NB4 (cell line): ENCODE measurements at regions not wholly inside any gene's neighbourhood (a gene's known extent, or its start where the extent isn't known, plus 50 kb on each side); places are given as distances from the start of the nearest gene placed in this dataset.

Experiments
- DNase-seq: peaks from one replicate; pipeline ENCODE4 v3.0.0; 2010; ENCODE audit warnings: low read depth
- H3K4me3 ChIP-seq: one replicate; pipeline ENCODE4 v1.5.1; 2011; ENCODE audit warnings: mild to moderate bottlenecking, low read depth, low read length, moderate library complexity
- MYC ChIP-seq: IDR thresholded peaks from 2 replicates; pipeline ENCODE4 v1.6.1; 2011; ENCODE audit warnings: low read depth, low read length
- POLR2A ChIP-seq: IDR thresholded peaks from 2 replicates; pipeline ENCODE4 v1.6.1; 2011; ENCODE audit warnings: mild to moderate bottlenecking; ENCODE audit not compliant: insufficient read length; ENCODE audit errors: extremely low read depth
- TF ChIP-seq, protein P1 (sequence below): IDR thresholded peaks from 2 replicates; pipeline ENCODE4 v1.6.1; 2011; ENCODE audit warnings: low read depth, low read length
- TF ChIP-seq, protein P2 (sequence below): IDR thresholded peaks from one replicate; pipeline ENCODE4 v1.5.1; 2012; ENCODE audit warnings: low read depth, low read length

DNA sequence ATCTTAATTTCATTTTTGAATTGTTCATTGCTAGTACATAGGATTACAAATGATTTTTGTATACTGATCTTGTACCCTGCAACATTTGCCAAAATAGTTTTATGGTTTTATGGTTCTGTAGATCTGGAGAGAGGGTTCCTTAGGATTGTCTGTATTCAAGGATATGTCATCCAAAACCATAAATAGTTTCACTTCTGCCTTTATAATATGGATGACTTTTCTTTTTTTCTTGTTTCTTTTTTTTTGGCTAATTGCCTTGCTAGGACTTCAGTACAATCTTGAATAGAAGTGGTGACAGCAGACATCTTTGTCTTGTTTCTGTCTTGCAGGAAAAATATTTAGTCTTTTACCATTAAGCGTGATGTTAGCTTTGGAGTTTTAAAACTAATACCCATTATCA is 383.9 kb upstream of the HS6ST1 start:
- DNase-seq = no peak
- no peak for TF ChIP-seq MYC
- TF ChIP-seq, protein P1, sequence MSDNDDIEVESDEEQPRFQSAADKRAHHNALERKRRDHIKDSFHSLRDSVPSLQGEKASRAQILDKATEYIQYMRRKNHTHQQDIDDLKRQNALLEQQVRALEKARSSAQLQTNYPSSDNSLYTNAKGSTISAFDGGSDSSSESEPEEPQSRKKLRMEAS = no peak
- TF ChIP-seq, protein P2, sequence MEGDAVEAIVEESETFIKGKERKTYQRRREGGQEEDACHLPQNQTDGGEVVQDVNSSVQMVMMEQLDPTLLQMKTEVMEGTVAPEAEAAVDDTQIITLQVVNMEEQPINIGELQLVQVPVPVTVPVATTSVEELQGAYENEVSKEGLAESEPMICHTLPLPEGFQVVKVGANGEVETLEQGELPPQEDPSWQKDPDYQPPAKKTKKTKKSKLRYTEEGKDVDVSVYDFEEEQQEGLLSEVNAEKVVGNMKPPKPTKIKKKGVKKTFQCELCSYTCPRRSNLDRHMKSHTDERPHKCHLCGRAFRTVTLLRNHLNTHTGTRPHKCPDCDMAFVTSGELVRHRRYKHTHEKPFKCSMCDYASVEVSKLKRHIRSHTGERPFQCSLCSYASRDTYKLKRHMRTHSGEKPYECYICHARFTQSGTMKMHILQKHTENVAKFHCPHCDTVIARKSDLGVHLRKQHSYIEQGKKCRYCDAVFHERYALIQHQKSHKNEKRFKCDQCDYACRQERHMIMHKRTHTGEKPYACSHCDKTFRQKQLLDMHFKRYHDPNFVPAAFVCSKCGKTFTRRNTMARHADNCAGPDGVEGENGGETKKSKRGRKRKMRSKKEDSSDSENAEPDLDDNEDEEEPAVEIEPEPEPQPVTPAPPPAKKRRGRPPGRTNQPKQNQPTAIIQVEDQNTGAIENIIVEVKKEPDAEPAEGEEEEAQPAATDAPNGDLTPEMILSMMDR = no peak
- no peak for TF ChIP-seq POLR2A
- H3K4me3 ChIP-seq = no peak overlapping the region

DNA sequence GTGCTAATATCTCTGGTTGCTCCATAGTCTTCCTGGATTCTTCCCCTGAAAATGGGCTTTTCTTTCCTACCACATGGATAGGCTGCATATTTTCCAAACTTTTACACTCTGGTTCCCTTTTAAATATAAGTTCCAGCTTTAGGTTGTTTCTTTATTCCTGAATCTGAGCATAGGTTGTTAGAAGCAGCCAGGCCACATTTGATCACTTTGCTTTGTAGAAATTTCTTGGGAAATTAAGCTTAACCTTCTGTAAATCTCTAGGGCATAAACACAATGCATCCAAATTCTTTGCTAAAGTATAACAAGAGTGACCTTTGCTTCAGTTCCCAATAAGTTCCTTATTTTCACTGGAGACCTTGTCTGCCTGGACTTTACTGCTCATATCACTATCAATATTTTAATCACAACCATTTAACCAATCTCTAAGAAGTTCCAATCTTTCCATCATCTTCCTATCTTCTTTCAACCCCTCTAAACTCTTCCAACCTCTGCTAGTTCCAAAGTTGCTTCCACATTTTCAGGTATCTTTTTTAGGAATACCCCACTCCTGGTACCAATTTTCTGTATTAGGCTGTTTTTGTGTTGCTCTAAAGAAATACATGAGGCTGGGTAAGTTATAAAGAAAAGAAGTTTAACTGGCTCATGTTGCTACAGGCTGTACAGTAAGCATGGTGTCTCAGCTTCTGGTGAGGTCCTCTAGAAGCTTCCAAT is 389.6 kb upstream of the HS6ST1 start:
- no peak overlapping the region for H3K4me3 ChIP-seq
- no peak for DNase-seq
- TF ChIP-seq MYC = no peak
- no peak for TF ChIP-seq POLR2A
- TF ChIP-seq, protein P1 = no peak
- TF ChIP-seq, protein P2 = no peak

DNA sequence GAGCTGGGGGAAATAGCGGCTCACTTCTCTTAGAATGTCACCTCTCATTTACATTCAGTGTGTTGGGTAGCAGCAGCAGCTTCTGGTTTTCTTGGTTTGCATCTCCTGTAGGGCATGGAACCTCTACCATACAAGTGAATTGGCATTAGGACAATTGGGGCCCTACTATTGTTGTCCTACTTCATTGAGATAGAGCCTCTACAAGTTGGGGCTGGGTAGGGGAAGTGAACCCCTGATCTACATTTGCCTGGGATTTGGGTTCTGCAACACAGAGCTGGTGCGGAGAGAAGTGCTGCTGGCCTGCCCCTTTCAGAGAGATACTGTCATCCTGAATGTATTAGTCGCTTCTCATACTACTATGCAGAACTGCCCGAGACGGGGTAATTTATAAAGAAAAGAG is 391.6 kb upstream of the HS6ST1 start:
- peak; percentile 74 for DNase-seq
- peak overlapping the region; percentile 82 for H3K4me3 ChIP-seq
- TF ChIP-seq, protein P1 = no peak
- TF ChIP-seq MYC (no peak), POLR2A (no peak)
- TF ChIP-seq, protein P2 = no peak

DNA sequence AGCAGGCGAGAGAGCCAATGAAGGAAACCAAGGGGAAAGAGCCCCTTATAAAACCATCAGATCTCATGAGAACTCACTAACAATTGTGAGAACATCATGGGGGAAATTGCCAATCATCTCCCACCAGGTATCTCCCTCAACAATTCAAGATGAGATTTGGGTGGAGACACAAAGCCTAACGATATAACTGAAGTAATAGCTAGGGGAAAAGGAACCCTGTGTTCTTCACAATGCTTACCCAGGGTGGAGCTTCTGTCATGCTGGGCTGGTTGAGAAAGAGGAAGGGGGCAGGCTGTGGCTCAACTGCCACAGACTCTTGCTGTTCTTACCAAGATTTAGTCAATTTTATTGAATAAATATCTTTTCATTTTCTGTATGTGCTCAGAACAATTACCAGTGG is 392.1 kb upstream of the HS6ST1 start:
- peak overlapping the region; percentile 82 for H3K4me3 ChIP-seq
- TF ChIP-seq POLR2A = peak; percentile 41
- TF ChIP-seq, protein P2 = no peak
- TF ChIP-seq, protein P1 = peak; percentile 54; the same call in 1 of the 2 replicates
- DNase-seq = peak; percentile 96

DNA sequence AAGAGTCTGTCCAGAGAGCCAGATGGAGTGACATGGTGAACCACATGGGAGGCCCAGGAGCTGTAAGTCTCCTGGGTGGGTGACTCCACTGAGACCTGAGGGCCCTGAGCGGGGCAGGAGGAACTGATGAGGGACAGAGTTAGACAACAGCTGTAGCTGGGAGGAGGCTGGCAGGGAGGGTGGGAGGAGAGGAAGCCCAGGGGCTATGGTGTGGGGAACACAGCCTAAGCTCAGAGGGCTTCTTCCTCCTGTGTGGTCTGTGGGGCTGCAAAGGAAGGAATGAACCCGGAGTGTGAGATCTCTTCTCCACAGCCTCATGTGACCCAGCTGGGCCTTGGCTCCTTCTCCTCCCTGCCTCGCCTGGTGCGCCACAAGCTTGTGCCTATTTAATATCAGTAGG is 395.6 kb upstream of the HS6ST1 start:
- TF ChIP-seq POLR2A = no peak
- 0 out of 2 replicates have a peak, but pooled peaks have one; percentile 56 for TF ChIP-seq MYC
- peak; percentile 93 for DNase-seq
- no peak overlapping the region for H3K4me3 ChIP-seq

DNA sequence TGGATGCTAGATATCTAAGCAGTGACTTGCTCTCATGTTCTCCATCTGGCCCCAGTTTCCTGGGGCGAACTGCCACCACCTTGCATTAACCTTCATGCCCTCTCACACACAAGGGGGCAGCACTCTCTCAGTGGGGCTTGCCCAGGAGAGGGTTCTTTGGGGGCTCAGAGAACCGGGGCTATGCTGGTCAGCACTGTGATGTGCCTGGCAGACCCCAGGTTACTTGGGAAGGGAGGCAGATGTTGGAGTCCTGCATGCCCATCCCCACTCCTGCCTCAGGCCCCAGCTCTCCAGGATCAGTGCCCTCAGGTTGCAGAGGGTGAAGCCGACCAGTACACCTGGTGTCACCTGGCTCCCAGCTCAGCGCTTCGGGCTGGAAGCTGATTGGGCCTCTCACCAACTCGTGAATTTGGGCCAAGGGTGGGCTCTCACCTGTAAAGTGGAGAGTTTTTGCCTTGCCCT is 396.2 kb upstream of the HS6ST1 start:
- DNase-seq = peak; percentile 75
- no peak overlapping the region for H3K4me3 ChIP-seq
- TF ChIP-seq POLR2A = no peak
- TF ChIP-seq, protein P2 = peak; percentile 60
